Embryonic facial prominence (tissue), 1 donor: ENCODE measurements at regions not wholly inside any gene's neighbourhood (a gene's known extent, or its start where the extent isn't known, plus 50 kb on each side); places are given as distances from the start of the nearest gene placed in this dataset.
"Not testable (repeated sequence)": the region's sequence is repeated elsewhere in the genome, so short reads cannot be mapped to it uniquely, and the experiment has no call there.

Experiments used
- DNase-seq: peaks from one replicate; pipeline ENCODE4 v3.0.0-alpha.2; 2016; ENCODE audit errors: extremely low spot score

DNA sequence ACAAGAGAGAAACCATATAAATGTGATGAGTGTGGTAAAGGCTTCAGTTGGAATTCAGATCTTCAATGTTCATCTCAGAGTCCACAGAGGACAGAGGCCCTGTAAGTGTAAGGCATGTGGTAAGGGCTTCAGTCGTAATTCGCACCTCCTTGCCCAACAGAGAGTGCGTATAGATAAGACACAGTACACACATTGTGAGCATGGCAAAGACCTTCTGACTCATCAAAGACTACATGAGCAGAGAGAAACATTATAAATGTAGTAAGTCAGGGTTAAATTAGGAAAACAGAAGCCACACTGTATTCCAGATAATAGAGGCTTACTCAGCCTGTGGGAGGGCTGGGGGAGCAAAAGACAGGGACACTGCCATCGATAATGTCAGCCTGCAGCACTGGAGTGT is 98.1 kb upstream of the GPR39 start:
- DNase-seq: not testable (repeated sequence)

GRCh38 chr2:132324005-132324404 is 92.6 kb upstream of the GPR39 start:
- DNase-seq: not testable (repeated sequence)

- not testable (repeated sequence) for DNase-seq
Measured at GRCh38 chr2:132332345-132333033, 84.1 kb upstream of the GPR39 start.

DNA sequence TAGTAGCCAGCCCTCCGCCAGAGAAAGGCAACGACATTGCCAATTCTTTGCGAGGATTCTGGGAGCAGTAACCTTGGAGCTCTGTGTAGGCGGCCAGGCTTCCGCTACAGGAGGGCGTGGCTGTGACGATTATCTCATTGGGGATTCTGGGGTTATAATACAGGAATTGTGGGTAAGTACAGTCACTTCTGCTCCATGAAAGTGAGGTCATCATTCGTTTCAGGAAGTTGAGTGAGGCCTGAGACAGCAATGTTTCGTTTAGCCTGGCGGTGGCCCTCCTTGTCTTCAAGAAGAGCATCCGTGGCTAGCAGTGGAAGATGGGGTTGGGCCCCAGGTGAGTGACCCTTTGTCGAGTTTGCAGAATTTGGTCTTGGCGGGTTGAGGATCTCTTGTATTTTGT is 79.5 kb upstream of the GPR39 start:
- DNase-seq: not testable (repeated sequence)

- not testable (repeated sequence) for DNase-seq
Measured at GRCh38 chr2:132337844-132338243, 78.8 kb upstream of the GPR39 start.

GRCh38 chr2:132347041-132347780 is 69.4 kb upstream of the GPR39 start:
- DNase-seq: peak; percentile 37

GRCh38 chr2:132349092-132349687 is 67.4 kb upstream of the GPR39 start:
- DNase-seq: not testable (repeated sequence)

- not testable (repeated sequence) for DNase-seq
Measured at GRCh38 chr2:132351668-132352067, 64.9 kb upstream of the GPR39 start.

DNA sequence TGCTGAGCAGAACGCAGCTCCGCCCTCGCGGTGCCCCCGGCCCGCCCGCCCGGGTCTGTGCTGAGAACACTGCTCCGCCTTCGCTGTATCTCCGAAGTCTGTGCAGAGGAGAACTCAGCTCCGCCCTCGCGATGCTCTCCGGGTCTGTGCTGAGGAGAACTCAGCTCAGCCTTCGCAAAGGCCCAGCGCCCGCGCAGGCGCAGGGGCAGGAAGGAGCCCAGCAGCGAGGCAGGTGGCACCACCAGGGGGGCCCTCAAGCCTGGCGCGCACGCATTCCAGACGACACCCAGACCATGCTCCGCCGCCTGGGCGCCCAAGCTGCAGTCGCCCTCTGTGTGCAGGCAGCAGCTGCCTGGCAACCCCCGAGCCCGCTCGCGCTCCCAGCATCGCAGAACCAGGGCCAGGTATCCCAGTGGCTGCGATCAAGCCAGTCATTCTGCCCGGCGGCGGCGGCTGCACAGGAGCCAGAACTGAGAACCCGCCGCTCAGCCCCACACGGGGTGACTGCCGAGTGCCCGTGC is 64.1 kb upstream of the GPR39 start:
- DNase-seq: not testable (repeated sequence)

DNA sequence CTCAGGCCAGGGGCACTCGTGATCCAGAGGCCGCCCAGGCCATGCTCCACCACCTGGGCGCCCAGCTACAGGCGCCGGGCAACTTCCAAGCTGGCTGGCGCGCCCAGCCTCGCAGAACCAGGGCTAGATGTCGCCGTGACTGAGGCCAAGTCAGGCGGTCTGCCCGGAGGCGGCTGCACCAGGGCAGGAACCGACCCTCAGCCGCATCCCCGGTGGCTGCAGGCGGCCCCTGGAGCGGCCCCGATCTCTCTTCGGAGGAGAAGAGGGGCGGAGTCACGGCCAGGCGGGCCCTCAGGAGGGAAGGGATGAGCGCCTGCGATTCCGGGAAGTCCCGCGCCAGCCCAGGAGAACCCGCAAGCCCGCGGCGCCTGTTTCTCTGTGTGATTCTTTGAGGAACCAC is 63.2 kb upstream of the GPR39 start:
- DNase-seq: not testable (repeated sequence)

DNA sequence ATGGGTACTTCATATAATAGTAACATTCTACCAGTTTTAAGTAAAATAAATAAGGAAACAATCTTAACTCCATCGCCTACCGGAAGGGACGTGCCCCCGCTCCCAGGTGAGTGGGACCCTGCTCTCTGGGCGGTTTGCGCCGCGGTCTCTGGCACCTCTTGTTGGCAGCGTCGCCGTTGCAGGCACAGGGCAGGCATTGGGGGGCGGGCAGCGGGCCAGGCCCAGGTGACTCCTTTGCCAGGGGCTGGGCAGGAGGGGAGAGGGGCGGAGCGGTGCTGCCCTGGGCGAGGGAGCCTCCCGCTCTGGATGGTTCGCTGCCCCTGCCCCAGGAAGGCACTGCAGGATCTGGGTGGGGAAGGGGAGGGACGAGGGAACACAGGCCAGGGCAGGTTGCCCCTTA is 55.6 kb upstream of the GPR39 start:
- not testable (repeated sequence) for DNase-seq

DNA sequence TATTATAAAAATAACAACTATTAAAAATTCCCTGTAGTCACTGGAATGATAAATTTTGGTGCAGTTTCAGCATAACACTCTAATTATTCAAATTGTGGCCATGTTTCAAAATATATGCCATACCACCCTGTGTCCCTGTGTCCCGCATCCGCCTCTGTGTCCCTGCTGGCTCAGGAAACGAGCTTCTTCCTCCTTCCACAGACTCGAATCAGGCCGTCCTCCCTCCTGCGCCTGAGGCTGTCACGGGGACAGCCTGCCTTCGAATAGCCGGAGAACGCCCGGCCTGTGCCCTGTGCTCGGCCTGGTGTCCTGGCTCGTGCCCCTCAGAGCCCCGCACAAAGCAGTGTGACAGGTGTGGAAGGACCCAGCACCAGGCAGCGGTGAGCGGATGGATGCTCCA is 55.1 kb upstream of the GPR39 start:
- DNase-seq: not testable (repeated sequence)

DNA sequence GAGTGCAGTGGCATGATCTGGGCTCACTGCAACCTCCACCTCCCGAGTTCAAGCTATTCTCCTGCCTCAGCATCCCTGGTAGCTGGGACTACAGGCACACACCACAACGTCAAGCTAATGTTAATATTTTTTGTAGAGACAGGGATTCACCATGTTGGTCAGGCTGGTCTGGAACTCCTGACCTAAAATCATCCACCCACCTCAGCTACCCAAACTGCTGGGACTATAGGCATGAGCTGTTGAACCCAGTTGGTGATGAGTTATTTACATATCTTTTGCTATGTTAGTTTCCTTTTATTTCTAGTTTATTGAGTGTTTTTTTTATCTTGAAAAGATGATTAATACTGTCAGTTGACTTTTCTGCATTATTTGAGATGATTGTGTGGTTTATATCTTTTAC is 53.3 kb upstream of the GPR39 start:
- DNase-seq: not testable (repeated sequence)

DNA sequence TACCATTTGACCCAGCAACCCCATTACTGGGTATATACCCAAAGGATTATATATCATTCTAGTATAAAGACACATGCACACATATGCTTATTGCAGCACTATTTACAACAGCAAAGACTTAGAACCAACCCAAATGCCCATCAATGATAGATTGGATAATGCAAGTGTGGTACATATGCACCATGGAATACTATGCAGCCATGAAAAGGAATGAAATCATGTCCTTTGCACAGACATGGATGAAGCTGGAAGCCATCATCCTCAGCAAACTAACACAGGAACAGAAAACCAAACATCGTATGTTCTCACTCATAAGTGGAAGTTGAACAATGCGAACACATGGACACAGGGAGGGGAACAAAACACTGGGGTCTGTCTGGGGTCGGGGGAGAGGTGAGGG is 50.6 kb upstream of the GPR39 start:
- not testable (repeated sequence) for DNase-seq

DNA sequence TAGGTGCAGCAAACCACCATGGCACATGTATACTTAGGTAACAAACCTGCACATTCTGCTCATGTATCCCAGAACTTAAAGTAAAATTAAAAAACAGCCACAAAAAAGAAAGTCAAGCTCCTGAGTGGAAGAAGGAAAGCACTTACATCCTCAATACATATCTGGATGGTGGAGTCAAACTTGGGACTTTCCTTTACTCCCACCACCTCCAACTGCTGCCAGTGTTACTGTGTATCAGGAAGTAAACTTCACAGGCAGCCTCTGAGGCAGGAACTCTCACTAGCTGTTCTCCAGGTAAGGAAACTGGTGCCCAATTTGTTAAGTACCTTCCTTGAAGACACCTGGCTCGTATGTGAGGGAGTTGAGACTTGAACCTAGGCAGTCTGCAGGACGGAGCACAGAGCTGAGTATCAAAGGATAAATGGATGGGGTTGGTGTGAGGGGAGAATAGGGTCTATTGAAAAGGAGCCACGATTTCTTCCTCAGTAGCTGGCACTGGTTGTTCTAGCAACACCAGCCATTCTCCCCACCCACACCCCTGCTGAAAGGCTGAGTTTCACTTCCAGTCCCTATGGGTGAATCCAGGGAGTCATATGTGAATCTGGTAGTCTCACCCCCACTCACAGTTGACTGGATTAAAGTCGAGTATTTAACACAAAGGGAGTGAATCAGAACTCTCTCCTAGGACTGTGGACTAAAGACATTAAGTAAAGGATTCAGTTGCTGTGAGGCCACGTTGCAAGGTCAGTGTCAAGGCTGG is 50.0 kb upstream of the GPR39 start:
- no peak for DNase-seq
